OCI-LY1 (cell line): ENCODE measurements at regions not wholly inside any gene's neighbourhood (a gene's known extent, or its start where the extent isn't known, plus 50 kb on each side); places are given as distances from the start of the nearest gene placed in this dataset.
"Not testable (repeated sequence)": the region's sequence is repeated elsewhere in the genome, so short reads cannot be mapped to it uniquely, and the experiment has no call there.

Experiments used
- H2AFZ ChIP-seq: fragments of 200-600 bp; sonication (generic), shearing (Covaris generic); 2 replicates; pipeline ENCODE4 v1.6.0; 2014; ENCODE audit warnings: antibody characterized with exemption, mild to moderate bottlenecking, low read length
- H3F3A ChIP-seq: fragments of 200-600 bp; sonication (generic), shearing (Covaris generic); 2 replicates; pipeline ENCODE4 v1.6.0; 2014; ENCODE audit warnings: mild to moderate bottlenecking, antibody characterized with exemption, low read length, moderate library complexity; ENCODE audit not compliant: insufficient read depth
- H3K27ac ChIP-seq: fragments of 200-600 bp; sonication (generic); 2 replicates; pipeline ENCODE4 v1.5.1; 2014; ENCODE audit warnings: low read length, mixed run types, mild to moderate bottlenecking, low read depth; ENCODE audit not compliant: poor library complexity, severe bottlenecking
- H3K27me3 ChIP-seq: fragments of 200-600 bp; sonication (generic); 2 replicates; pipeline ENCODE4 v1.6.0; 2014; ENCODE audit warnings: antibody characterized with exemption, mild to moderate bottlenecking, low read length, moderate library complexity; ENCODE audit not compliant: insufficient read depth
- H3K36me3 ChIP-seq: fragments of 200-600 bp; sonication (generic); 2 replicates; pipeline ENCODE4 v1.6.1; 2014; ENCODE audit warnings: mild to moderate bottlenecking, antibody characterized with exemption, low read length, moderate library complexity, mixed read lengths; ENCODE audit not compliant: insufficient read depth
- H3K4me1 ChIP-seq: fragments of 200-600 bp; sonication (generic); 2 replicates; pipeline ENCODE4 v1.5.1; 2014; ENCODE audit warnings: mild to moderate bottlenecking, low read length, moderate library complexity; ENCODE audit not compliant: insufficient read depth, severe bottlenecking
- H3K4me2 ChIP-seq: fragments of 200-600 bp; sonication (generic), shearing (Covaris generic); 2 replicates; pipeline ENCODE4 v1.6.1; 2014; ENCODE audit warnings: low read length
- H3K4me3 ChIP-seq: fragments of 200-600 bp; sonication (generic); 2 replicates; pipeline ENCODE4 v1.5.1; 2014; ENCODE audit warnings: low read length, low read depth, mild to moderate bottlenecking, mixed read lengths; ENCODE audit not compliant: poor library complexity, severe bottlenecking
- H3K79me2 ChIP-seq: fragments of 200-600 bp; shearing (Covaris generic); 2 replicates; pipeline ENCODE4 v1.6.1; 2016; ENCODE audit warnings: mixed run types, low read length, mixed read lengths; ENCODE audit not compliant: insufficient read depth
- H3K9ac ChIP-seq: fragments of 200-600 bp; sonication (generic), shearing (Covaris generic); 2 replicates; pipeline ENCODE4 v1.6.1; 2014; ENCODE audit warnings: mild to moderate bottlenecking, low read length, mixed read lengths
- H3K9me2 ChIP-seq: fragments of 200-600 bp; sonication (generic), shearing (Covaris generic); 2 replicates; pipeline ENCODE4 v1.6.1; 2014; ENCODE audit warnings: low read depth, mild to moderate bottlenecking, low read length, mixed read lengths
- H3K9me3 ChIP-seq: fragments of 200-600 bp; shearing (Covaris generic); 2 replicates; pipeline ENCODE4 v1.6.1; 2014; ENCODE audit warnings: low read length, mixed read lengths
- H4K20me1 ChIP-seq: fragments of 200-600 bp; sonication (generic), shearing (Covaris generic); 2 replicates; pipeline ENCODE4 v1.6.0; 2016; ENCODE audit warnings: mild to moderate bottlenecking, low read length; ENCODE audit not compliant: insufficient read depth
- EZH2 ChIP-seq: fragments of 200-600 bp; sonication (generic), shearing (Covaris generic); IDR thresholded peaks from 2 replicates; pipeline ENCODE4 v1.8.0; 2017; ENCODE audit warnings: borderline replicate concordance, mixed run types, mild to moderate bottlenecking, antibody characterized with exemption, low read length, moderate library complexity, mixed read lengths
- TF ChIP-seq, protein P1 (sequence below): fragments of 200-600 bp; sonication (generic), shearing (Covaris generic); IDR thresholded peaks from 2 replicates; pipeline ENCODE4 v1.5.1; 2017; ENCODE audit warnings: mild to moderate bottlenecking, antibody characterized with exemption, low read length, moderate library complexity, mixed read lengths

- Histone ChIP-seq H3K9ac (no peak overlapping the region), H3F3A (no peaks in the 10 kb centered on the region), H3K79me2 (no peaks in the 10 kb centered on the region), H4K20me1 (no peaks in the 10 kb centered on the region), H3K27ac (no peak overlapping the region), H3K36me3 (no peaks in the 10 kb centered on the region), H2AFZ (no peak overlapping the region), H3K9me2 (no peaks in the 10 kb centered on the region), H3K4me3 (no peak overlapping the region), H3K4me2 (no peak overlapping the region), H3K27me3 (no peaks in the 10 kb centered on the region), H3K4me1 (no peaks in the 10 kb centered on the region), H3K9me3 (no peaks in the 10 kb centered on the region)
- no peak for TF ChIP-seq EZH2
Observed at GRCh38 chr4:20193141-20193936, 58.4 kb upstream of the SLIT2 start.

DNA sequence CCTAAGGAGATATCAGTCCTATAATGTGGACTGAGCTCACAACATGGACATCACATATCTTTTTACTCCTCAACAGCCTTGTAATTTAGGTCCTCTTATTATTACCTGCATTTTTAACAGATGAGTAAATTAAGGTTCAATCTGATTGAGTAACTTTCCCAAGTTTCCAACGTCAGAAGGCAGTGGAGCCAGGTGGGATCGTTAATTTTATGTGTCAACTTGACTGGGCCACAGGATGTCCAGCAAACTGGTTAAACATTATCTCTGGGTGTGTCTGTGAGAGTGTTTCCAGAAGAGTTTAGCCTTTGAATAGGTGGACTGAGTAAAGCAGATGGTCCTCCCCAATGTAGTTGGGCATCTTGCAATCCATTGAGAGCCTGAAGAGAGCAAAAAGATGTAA is 59.0 kb upstream of the SLIT2 start:
- Histone ChIP-seq H3K9me2 (no peaks in the 10 kb centered on the region), H2AFZ (no peak overlapping the region), H3K9me3 (no peaks in the 10 kb centered on the region), H3K4me2 (no peak overlapping the region), H3K4me3 (no peak overlapping the region), H3K27me3 (no peaks in the 10 kb centered on the region), H3K4me1 (no peaks in the 10 kb centered on the region), H3K36me3 (no peaks in the 10 kb centered on the region), H3F3A (no peaks in the 10 kb centered on the region), H3K27ac (no peak overlapping the region), H4K20me1 (no peaks in the 10 kb centered on the region), H3K79me2 (no peaks in the 10 kb centered on the region), H3K9ac (no peak overlapping the region)
- TF ChIP-seq, protein P1, sequence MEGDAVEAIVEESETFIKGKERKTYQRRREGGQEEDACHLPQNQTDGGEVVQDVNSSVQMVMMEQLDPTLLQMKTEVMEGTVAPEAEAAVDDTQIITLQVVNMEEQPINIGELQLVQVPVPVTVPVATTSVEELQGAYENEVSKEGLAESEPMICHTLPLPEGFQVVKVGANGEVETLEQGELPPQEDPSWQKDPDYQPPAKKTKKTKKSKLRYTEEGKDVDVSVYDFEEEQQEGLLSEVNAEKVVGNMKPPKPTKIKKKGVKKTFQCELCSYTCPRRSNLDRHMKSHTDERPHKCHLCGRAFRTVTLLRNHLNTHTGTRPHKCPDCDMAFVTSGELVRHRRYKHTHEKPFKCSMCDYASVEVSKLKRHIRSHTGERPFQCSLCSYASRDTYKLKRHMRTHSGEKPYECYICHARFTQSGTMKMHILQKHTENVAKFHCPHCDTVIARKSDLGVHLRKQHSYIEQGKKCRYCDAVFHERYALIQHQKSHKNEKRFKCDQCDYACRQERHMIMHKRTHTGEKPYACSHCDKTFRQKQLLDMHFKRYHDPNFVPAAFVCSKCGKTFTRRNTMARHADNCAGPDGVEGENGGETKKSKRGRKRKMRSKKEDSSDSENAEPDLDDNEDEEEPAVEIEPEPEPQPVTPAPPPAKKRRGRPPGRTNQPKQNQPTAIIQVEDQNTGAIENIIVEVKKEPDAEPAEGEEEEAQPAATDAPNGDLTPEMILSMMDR: no peak
- TF ChIP-seq EZH2: no peak

GRCh38 chr4:20185103-20185502 is 66.6 kb upstream of the SLIT2 start:
- no peak overlapping the region for H3K4me3 ChIP-seq
- H3K9ac ChIP-seq: no peak overlapping the region
- H3K9me3 ChIP-seq: no peaks in the 10 kb centered on the region
- TF ChIP-seq EZH2: no peak
- TF ChIP-seq, protein P1: no peak
- H4K20me1 ChIP-seq: no peaks in the 10 kb centered on the region
- H3K79me2 ChIP-seq: no peaks in the 10 kb centered on the region
- no peaks in the 10 kb centered on the region for H3K4me1 ChIP-seq
- no peaks in the 10 kb centered on the region for H3K36me3 ChIP-seq
- H3K4me2 ChIP-seq: no peak overlapping the region
- H3K27me3 ChIP-seq: no peaks in the 10 kb centered on the region
- H3K27ac ChIP-seq: no peak overlapping the region
- no peaks in the 10 kb centered on the region for H3K9me2 ChIP-seq
- H2AFZ ChIP-seq: no peak overlapping the region
- no peaks in the 10 kb centered on the region for H3F3A ChIP-seq

DNA sequence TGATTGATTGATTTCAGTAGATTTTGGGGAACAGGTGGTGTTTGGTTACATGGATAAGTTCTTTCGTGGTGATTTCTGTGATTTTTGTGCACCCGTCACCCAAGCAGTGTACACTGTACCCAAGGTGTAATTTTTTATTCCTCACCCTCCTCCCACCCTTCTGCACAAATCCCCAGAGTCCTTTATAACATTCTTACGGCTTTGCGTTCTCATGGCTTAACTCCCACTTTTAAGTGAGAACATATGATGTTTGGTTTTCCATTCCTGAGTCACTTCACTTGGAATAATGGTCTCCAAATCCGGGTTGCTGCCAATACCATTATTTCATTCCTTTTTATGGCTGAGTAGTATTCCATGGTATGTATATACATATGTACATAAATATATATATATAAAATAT is 68.6 kb upstream of the SLIT2 start:
- not testable (repeated sequence) for H3K27me3 ChIP-seq, H3K27ac ChIP-seq, H4K20me1 ChIP-seq, H3K9me2 ChIP-seq, H3K4me1 ChIP-seq, H3K9ac ChIP-seq, H3F3A ChIP-seq, H3K4me3 ChIP-seq, H3K36me3 ChIP-seq, H3K9me3 ChIP-seq, H3K79me2 ChIP-seq, H3K4me2 ChIP-seq, H2AFZ ChIP-seq
